ENCODE measurements at regions not wholly inside any gene's neighbourhood (a gene's known extent, or its start where the extent isn't known, plus 50 kb on each side); places are given as distances from the start of the nearest gene placed in this dataset.

DNA sequence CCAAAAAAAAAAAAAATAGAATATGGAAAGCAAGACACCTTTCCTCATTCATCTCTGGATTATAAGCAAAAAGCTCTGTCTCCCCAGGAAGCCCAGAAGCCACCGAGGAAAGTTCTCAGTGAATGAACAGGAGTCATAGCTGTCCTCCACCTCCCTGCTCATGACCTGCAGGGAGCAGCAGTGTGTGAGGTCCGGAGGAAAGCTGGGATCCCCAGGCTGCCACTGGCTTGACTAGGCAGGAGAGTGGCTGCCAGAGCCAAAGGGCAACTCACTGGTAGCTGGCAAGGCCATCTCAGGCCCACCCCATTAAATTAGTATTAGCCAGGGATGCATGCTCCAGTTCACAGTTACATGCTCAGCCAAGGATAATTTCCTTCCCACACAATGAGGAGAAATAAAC lies 191.6 kb upstream of the STT3B start:
- Histone ChIP-seq H3K27ac (no peak overlapping the region), H3K4me3 (no peak overlapping the region), H3K27me3 (no peaks in the 10 kb centered on the region), H3K9me3 (no peaks in the 10 kb centered on the region), H3K4me1 (no peaks in the 10 kb centered on the region), H3K36me3 (no peaks in the 10 kb centered on the region), H3K9ac (ENCODE audit: low read depth in 2 of 2, low read length in 2 of 2) (no peak overlapping the region)
- TF ChIP-seq, protein P1, sequence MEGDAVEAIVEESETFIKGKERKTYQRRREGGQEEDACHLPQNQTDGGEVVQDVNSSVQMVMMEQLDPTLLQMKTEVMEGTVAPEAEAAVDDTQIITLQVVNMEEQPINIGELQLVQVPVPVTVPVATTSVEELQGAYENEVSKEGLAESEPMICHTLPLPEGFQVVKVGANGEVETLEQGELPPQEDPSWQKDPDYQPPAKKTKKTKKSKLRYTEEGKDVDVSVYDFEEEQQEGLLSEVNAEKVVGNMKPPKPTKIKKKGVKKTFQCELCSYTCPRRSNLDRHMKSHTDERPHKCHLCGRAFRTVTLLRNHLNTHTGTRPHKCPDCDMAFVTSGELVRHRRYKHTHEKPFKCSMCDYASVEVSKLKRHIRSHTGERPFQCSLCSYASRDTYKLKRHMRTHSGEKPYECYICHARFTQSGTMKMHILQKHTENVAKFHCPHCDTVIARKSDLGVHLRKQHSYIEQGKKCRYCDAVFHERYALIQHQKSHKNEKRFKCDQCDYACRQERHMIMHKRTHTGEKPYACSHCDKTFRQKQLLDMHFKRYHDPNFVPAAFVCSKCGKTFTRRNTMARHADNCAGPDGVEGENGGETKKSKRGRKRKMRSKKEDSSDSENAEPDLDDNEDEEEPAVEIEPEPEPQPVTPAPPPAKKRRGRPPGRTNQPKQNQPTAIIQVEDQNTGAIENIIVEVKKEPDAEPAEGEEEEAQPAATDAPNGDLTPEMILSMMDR (IDR thresholded peaks at IDR 0.05), result no peak
- intact Hi-C loops (cut with DNase I), result no loop called here
- DNase-seq, result no peak

DNA sequence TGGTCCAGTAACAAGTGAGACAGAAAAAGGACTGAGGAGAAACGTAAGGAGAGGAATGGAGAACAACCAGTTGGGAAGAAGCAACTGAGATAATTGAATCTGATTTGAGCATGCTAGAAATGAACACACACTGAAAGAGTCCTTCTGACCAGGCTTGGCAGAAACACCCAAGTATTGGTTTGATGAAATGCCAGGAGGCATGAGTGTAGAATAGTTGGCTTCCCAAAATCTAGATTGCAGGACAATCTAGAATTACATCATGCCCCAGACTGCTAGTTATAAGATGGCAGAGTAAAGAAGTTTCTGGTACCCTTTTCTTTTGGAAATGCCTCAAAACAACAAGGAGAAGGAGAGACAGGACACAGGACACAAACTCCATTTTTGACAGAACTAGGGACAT lies 189.7 kb upstream of the STT3B start:
- Histone ChIP-seq H3K4me3 (no peak overlapping the region), H3K27me3 (no peaks in the 10 kb centered on the region), H3K9me3 (no peaks in the 10 kb centered on the region), H3K4me1 (no peaks in the 10 kb centered on the region), H3K36me3 (no peaks in the 10 kb centered on the region), H3K27ac (no peak overlapping the region), H3K9ac (ENCODE audit: low read depth in 2 of 2, low read length in 2 of 2) (no peak overlapping the region)
- TF ChIP-seq, protein P1 (IDR thresholded peaks at IDR 0.05), result no peak
- no peak for DNase-seq
- intact Hi-C loops (cut with DNase I), result no loop called here

DNA sequence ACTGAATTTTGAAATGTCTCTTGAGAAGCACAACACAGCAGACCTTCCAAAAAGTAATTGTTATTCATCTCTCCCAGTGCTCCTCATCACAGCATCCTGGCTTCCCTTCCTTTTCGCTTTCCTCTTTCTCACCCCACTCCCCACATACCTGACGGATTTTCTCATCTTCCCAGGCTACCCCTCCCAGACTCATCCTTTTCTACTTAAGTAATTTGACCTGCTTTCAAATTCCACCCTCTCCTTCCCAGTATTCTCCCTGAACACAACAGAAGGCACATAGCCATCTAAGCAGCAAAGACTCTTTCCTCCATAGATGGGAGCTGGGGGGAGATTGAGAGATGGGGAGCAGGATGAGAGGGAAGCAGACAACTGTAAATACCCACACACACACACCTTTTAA lies 187.1 kb upstream of the STT3B start:
- Histone ChIP-seq H3K4me3 (no peak overlapping the region), H3K27ac (no peak overlapping the region), H3K9ac (ENCODE audit: low read depth in 2 of 2, low read length in 2 of 2) (no peak overlapping the region), H3K4me1 (no peaks in the 10 kb centered on the region), H3K36me3 (no peaks in the 10 kb centered on the region), H3K9me3 (no peaks in the 10 kb centered on the region), H3K27me3 (no peaks in the 10 kb centered on the region)
- TF ChIP-seq, protein P1 (IDR thresholded peaks at IDR 0.05), result no peak
- intact Hi-C loops (cut with DNase I), result no loop called here
- no peak for DNase-seq

- H3K9me3 ChIP-seq, result no peaks in the 10 kb centered on the region
- TF ChIP-seq, protein P1 (IDR thresholded peaks at IDR 0.05), result no peak
- H3K4me3 ChIP-seq, result no peak overlapping the region
- H3K27ac ChIP-seq, result no peak overlapping the region
- DNase-seq, result no peak
- H3K27me3 ChIP-seq, result no peaks in the 10 kb centered on the region
- no peak overlapping the region for H3K9ac ChIP-seq (ENCODE audit: low read depth in 2 of 2, low read length in 2 of 2)
- intact Hi-C loops (cut with DNase I), result no loop called here
- H3K4me1 ChIP-seq, result no peaks in the 10 kb centered on the region
- no peaks in the 10 kb centered on the region for H3K36me3 ChIP-seq
Observed at GRCh38 chr3:31346542-31346979, 186.2 kb upstream of the STT3B start.

DNA sequence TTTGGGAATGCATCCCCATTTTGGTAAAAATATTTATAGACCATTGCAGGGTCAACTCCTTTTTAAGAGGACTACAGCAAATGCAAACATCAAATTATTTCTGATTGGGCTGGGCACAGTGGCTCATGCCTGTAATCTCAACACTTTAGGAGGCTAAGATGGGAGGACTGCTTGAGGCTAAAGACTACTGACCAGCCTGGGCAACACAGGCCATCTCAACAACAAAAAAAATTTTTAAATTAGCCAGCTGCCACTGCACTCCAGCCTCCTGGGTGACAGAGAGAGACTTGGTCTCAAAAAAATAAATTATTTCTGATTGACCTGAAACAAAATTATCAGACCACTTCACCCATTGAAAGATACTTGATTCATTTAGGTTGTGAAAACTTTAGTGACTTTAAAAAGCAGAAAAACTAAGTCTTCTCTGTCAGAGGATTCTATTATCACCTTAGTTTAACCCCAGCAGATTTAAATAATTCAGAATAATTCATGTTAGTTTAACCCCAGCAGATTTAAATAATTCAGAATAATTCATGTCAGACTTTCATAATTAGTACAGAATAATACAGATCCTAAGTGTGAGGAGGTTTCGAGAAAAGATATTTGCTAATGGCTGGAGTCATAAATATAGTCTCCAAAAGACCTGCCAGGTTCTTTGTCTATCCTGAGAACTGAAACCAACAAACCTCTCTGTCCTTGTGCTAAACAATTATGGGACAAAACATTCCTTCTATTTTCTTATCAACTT lies 183.6 kb upstream of the STT3B start:
- no peaks in the 10 kb centered on the region for H3K4me1 ChIP-seq
- no peak overlapping the region for H3K4me3 ChIP-seq
- no peaks in the 10 kb centered on the region for H3K36me3 ChIP-seq
- no peak for DNase-seq
- intact Hi-C loops (cut with DNase I), result no loop called here
- H3K27me3 ChIP-seq, result no peaks in the 10 kb centered on the region
- no peak overlapping the region for H3K9ac ChIP-seq (ENCODE audit: low read depth in 2 of 2, low read length in 2 of 2)
- no peaks in the 10 kb centered on the region for H3K9me3 ChIP-seq
- no peak overlapping the region for H3K27ac ChIP-seq
- TF ChIP-seq, protein P1 (IDR thresholded peaks at IDR 0.05), result no peak
